ENCODE measurements at regions not wholly inside any gene's neighbourhood (a gene's known extent, or its start where the extent isn't known, plus 50 kb on each side); places are given as distances from the start of the nearest gene placed in this dataset.

- no peak for DNase-seq (ENCODE audit: low read depth in 1 of 2, low spot score in 1 of 2)
Observed at GRCh38 chr13:50697746-50698539, 145.5 kb downstream of the DLEU7 start.

- DNase-seq (ENCODE audit: low read depth in 1 of 2, low spot score in 1 of 2) = no peak
Observed at GRCh38 chr13:50699874-50700663, 143.4 kb downstream of the DLEU7 start.

GRCh38 chr13:50700664-50701305, 142.7 kb downstream of the DLEU7 start:
- no peak for DNase-seq (ENCODE audit: low read depth in 1 of 2, low spot score in 1 of 2)

- no peak for DNase-seq (ENCODE audit: low read depth in 1 of 2, low spot score in 1 of 2)
Observed at GRCh38 chr13:50701469-50701868, 142.0 kb downstream of the DLEU7 start.

GRCh38 chr13:50706505-50706904, 137.0 kb downstream of the DLEU7 start:
- no peak for DNase-seq (ENCODE audit: low read depth in 1 of 2, low spot score in 1 of 2)

- DNase-seq (ENCODE audit: low read depth in 1 of 2, low spot score in 1 of 2) = no peak
Observed at GRCh38 chr13:50707628-50708027, 135.9 kb downstream of the DLEU7 start.

- no peak for DNase-seq (ENCODE audit: low read depth in 1 of 2, low spot score in 1 of 2)
Observed at GRCh38 chr13:50708461-50708860, 135.0 kb downstream of the DLEU7 start.

GRCh38 chr13:50709058-50709457, 134.4 kb downstream of the DLEU7 start:
- no peak for DNase-seq (ENCODE audit: low read depth in 1 of 2, low spot score in 1 of 2)

GRCh38 chr13:50711131-50711815, 132.2 kb downstream of the DLEU7 start:
- DNase-seq (ENCODE audit: low read depth in 1 of 2, low spot score in 1 of 2) = no peak

- no peak for DNase-seq (ENCODE audit: low read depth in 1 of 2, low spot score in 1 of 2)
Observed at GRCh38 chr13:50711996-50712395, 131.5 kb downstream of the DLEU7 start.

- no peak for DNase-seq (ENCODE audit: low read depth in 1 of 2, low spot score in 1 of 2)
Observed at GRCh38 chr13:50712456-50712855, 131.0 kb downstream of the DLEU7 start.

- no peak for DNase-seq (ENCODE audit: low read depth in 1 of 2, low spot score in 1 of 2)
Observed at GRCh38 chr13:50712881-50713280, 130.6 kb downstream of the DLEU7 start.

GRCh38 chr13:50713523-50714248, 129.8 kb downstream of the DLEU7 start:
- no peak for DNase-seq (ENCODE audit: low read depth in 1 of 2, low spot score in 1 of 2)

GRCh38 chr13:50714891-50715290, 128.6 kb downstream of the DLEU7 start:
- no peak for DNase-seq (ENCODE audit: low read depth in 1 of 2, low spot score in 1 of 2)

GRCh38 chr13:50715402-50716146, 127.9 kb downstream of the DLEU7 start:
- no peak for DNase-seq (ENCODE audit: low read depth in 1 of 2, low spot score in 1 of 2)

- no peak for DNase-seq (ENCODE audit: low read depth in 1 of 2, low spot score in 1 of 2)
Observed at GRCh38 chr13:50720861-50721671, 122.4 kb downstream of the DLEU7 start.

GRCh38 chr13:50721672-50721992, 121.9 kb downstream of the DLEU7 start:
- no peak for DNase-seq (ENCODE audit: low read depth in 1 of 2, low spot score in 1 of 2)

- no peak for DNase-seq (ENCODE audit: low read depth in 1 of 2, low spot score in 1 of 2)
Observed at GRCh38 chr13:50722440-50723125, 120.9 kb downstream of the DLEU7 start.

- DNase-seq (ENCODE audit: low read depth in 1 of 2, low spot score in 1 of 2) = no peak
Observed at GRCh38 chr13:50724438-50724837, 119.1 kb downstream of the DLEU7 start.
